AG08395 (cell line): ENCODE measurements at regions not wholly inside any gene's neighbourhood (a gene's known extent, or its start where the extent isn't known, plus 50 kb on each side); places are given as distances from the start of the nearest gene placed in this dataset.
A peak's percentile ranks its signal among the peaks of the same experiment; 100 is the strongest.

ENCODE experiments used
- DNase-seq: peaks from one replicate; pipeline ENCODE4 v3.0.0; 2012; ENCODE audit warnings: mixed read lengths, low spot score

DNA sequence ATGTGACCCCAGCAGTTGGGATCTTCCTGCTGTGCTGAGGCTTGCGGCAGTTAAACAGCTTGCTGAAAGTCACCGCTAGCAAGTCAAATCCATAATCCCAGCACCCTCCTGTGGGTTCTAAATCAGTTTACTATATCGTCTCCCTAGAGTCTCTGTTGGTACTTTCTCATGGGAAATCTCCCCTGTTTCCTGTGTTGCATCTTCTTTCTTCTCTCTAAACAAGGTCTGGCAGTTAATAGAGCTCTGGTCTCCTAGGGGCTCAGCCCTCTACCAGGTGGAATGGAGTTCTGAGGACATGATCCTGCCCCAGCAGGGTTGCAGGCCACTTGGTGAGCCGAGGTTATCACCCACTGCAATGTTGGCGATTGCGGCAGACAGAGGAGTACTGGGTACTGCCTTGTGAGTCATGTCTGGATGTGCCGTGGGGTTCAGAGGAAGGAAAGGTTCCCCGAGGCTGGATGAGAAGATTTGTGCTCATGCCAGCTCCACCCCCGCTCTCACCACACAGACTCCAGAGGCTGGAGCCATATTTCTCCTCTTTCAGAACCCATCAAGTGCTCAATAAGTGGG, 59.4 kb upstream of the SIX2 start:
- peak; percentile 30 for DNase-seq

DNA sequence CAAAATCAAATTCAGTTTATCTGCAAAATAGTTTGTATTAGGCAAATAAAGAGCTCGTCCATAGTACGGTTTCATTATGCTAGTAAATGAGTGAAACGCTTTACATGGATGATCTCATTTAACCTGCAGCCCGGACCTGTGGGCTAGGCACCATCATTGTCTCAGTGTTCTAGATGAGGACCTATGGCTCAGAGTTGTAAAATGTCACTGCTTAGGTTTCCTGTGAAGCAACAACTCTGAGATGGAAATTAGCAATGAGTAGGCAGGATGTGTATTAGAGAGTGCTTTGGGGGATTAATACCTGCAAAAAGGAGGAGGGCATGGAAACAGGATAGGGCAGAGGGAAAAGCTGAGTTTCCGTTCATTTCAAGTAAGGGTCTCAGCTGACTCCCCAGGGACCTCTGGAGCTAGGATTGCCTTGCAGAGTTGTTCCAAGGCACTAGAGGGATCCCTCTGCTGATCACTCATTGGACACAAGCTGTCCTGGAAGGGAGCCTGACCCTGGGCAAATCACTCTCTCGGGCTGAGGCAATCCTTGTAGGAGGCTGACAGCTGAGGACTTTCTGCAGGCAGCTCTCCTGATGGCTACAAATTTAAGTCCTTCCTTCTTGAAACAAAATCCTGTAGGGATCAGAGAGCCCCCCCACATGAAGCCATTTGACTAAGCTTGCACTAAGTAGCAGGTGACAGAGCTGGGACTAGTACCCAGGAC, 58.8 kb upstream of the SIX2 start:
- DNase-seq, result peak; percentile 61
